MM.1S (cell line): ENCODE measurements at regions not wholly inside any gene's neighbourhood (a gene's known extent, or its start where the extent isn't known, plus 50 kb on each side); places are given as distances from the start of the nearest gene placed in this dataset.

ENCODE experiments used
- EZH2phosphoT487 ChIP-seq: fragments of 300-600 bp; sonication (generic); IDR thresholded peaks from 2 replicates; pipeline ENCODE4 v1.6.1; 2018; ENCODE audit warnings: antibody characterized with exemption, low read length
- TF ChIP-seq, protein P1 (sequence below): fragments of 300-600 bp; sonication (generic); IDR thresholded peaks from 2 replicates; pipeline ENCODE4 v1.5.1; 2016; ENCODE audit warnings: antibody characterized with exemption, low read length, mixed read lengths

DNA sequence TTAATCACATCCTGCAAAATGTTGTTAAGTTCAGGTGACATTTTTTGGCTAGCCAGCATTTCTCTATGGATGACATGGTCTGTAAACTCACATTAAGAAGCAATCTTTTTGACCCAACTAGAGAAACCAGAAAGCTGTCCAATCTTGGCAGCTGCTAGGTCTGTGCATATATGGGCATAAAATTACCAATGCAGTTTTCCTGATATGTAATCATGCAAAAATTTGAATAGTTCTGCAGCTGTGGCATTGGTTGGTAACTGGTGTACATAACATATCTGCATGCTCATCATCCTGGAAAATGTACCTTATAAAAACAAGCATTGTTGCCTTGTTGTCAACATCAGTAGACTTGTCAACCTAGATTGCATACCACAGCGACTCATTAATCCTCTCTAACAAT is 620.0 kb upstream of the LRFN5 start:
- TF ChIP-seq, protein P1, sequence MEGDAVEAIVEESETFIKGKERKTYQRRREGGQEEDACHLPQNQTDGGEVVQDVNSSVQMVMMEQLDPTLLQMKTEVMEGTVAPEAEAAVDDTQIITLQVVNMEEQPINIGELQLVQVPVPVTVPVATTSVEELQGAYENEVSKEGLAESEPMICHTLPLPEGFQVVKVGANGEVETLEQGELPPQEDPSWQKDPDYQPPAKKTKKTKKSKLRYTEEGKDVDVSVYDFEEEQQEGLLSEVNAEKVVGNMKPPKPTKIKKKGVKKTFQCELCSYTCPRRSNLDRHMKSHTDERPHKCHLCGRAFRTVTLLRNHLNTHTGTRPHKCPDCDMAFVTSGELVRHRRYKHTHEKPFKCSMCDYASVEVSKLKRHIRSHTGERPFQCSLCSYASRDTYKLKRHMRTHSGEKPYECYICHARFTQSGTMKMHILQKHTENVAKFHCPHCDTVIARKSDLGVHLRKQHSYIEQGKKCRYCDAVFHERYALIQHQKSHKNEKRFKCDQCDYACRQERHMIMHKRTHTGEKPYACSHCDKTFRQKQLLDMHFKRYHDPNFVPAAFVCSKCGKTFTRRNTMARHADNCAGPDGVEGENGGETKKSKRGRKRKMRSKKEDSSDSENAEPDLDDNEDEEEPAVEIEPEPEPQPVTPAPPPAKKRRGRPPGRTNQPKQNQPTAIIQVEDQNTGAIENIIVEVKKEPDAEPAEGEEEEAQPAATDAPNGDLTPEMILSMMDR: no peak
- no peak for TF ChIP-seq EZH2phosphoT487
